ENCODE measurements at regions not wholly inside any gene's neighbourhood (a gene's known extent, or its start where the extent isn't known, plus 50 kb on each side); places are given as distances from the start of the nearest gene placed in this dataset.
"Not testable (repeated sequence)": the region's sequence is repeated elsewhere in the genome, so short reads cannot be mapped to it uniquely, and the experiment has no call there.

- DNase-seq: peak; percentile 15
Measured at GRCh38 chr4:43089730-43090129, 197.2 kb downstream of the GRXCR1 start.

DNA sequence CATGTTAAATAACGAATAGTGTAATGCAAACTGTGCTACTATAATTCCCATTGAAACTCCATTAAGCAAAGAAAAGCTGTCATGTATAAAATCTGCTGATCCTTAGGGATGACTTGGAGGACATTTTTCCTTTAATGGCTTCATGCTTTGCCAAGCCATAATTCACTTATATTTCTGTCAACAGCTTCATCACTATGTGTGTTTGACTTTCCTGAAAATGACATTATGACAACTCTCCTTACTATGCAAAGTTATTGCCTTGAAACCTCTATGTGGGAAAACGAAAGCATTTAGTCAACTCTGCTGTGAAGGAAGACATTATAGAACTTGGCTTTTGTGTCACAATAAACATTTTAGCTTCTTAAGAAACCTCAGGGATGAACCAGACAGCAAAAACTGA, 210.5 kb downstream of the GRXCR1 start:
- no peak for DNase-seq

DNA sequence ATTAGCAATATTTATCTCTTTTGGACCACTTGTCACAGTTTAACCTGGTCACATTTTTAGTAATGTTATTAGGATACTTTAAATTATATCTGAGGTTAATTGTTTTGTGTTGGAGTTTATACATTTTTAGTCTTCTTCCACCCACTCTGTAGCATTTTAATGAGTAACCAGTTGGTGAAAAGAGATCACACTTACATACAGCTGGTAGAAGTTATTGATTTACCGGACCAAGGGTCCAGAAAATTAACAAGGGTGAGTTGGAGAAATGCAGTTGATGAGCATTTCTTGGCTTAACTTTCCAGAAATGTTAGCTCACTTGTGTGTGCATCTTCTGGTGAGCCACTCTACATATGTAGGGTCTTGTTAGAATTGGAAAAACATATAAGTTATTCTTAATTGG, 219.6 kb downstream of the GRXCR1 start:
- DNase-seq: no peak

GRCh38 chr4:43113196-43113595, 220.7 kb downstream of the GRXCR1 start:
- DNase-seq: no peak

- DNase-seq: no peak
Measured at GRCh38 chr4:43126595-43126994, 234.1 kb downstream of the GRXCR1 start.

- DNase-seq: no peak
Measured at GRCh38 chr4:43130228-43131021, 237.9 kb downstream of the GRXCR1 start.

- peak; percentile 72 for DNase-seq
Measured at GRCh38 chr4:43132010-43132582, 239.6 kb downstream of the GRXCR1 start.

DNA sequence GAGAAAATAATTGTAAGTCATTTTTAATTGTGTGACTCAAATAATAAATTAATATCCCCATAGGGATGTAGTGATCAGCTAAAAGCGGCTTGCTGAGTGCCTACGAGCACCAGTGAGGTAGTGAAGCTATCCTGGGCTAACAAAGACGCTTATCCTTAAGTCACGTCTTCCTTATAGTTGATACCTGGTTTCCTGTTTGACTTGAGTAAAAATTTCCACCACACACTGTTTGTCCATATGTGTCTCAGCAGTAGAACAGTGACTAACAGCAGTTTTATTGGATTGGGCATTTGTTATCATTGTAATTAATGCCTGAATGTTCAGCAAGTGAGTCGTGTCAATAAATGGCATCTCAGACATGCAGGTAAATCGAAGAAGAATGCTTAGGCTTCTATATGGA, 241.1 kb downstream of the GRXCR1 start:
- no peak for DNase-seq

DNA sequence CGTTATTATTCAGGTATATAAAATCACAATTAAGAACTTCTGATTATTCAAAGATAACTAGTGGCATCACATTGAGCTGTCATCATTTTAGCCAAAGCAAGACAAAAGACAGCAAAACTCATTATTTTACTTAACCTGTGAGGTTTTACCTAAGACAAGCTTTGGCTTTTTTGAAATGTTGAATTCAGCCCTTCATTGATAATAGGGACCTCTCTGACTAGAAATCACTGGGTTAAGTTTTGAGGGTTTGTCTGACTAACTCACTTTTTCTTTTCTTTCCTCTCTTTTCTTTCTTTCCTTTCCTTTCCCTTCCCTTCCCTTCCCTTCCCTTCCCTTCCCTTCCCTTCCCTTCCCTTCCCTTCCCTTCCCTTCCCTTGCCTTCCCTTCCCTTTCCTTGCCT, 244.2 kb downstream of the GRXCR1 start:
- no peak for DNase-seq

GRCh38 chr4:43146198-43146597, 253.7 kb downstream of the GRXCR1 start:
- DNase-seq: no peak

- DNase-seq: no peak
Measured at GRCh38 chr4:43148481-43148880, 256.0 kb downstream of the GRXCR1 start.

DNA sequence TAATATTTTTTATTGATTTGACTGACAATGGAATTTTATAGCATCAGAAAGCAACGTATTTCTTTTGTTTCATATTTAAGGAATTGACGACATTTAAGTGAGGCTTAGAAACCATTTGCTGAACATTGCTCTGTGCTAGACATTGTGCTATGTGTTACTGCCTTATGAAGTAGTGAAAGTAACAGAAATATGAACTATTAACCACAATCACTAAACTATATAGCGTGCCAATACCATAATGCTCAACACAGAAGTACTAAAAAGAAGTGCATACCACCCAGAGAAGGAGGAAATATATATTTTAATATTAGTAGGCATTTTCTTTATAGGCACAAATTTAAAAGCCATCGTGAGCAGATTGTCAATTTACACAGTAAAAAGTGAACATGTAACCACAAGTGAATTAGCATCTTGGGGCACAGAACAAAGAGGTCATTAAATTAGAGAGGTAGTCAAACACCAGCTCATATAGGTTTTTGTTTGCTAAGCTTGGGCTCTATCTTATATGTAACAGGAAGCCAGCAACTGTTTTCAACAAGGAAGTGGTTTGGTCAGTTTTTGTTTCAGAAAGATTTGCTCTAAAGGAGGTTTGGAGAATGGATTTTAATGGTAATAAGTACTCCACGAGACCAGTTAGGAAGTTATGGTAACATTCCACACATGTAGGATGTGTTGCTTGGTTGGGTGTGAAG, 270.7 kb downstream of the GRXCR1 start:
- no peak for DNase-seq

GRCh38 chr4:43189741-43190140, 297.2 kb downstream of the GRXCR1 start:
- no peak for DNase-seq

GRCh38 chr4:43212576-43212975, 320.1 kb downstream of the GRXCR1 start:
- not testable (repeated sequence) for DNase-seq

DNA sequence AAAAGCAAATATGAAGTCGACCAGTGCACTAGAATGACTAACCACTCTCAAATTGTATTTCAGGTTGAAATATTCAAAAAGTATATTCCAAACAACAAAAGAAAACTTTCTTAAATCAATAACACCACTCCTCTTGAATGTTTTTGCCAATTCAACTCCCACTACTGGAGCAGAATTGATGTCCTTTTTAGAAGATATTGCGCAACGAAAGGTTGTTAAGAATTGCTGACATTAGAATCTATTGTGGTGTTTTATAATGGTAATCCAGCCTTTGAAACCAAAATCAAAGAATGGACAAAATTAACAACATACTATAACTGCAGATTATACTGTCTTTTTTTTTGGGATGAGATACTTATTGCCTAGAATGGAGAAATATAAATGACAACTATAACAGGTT, 331.3 kb downstream of the GRXCR1 start:
- DNase-seq: no peak

DNA sequence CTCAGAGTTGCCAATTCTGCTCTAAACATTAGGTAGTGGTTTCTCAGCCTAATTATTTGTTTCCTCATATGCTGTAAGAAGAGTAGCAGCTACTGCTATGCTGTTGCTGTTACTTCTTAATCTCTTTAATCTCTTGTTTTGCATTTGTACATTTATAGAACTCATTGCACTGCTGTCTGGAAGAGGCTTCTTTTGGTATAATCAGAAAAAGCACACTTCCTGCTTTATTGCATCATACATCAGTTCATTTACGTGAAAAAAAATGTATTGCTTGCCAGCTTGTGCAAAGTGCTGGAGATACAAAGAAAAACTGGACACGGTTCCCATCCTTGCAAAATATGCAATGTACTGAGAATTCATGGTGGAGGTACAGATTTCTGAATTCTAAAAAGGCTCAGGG, 332.0 kb downstream of the GRXCR1 start:
- no peak for DNase-seq

GRCh38 chr4:43233321-43233720, 340.8 kb downstream of the GRXCR1 start:
- DNase-seq: no peak

DNA sequence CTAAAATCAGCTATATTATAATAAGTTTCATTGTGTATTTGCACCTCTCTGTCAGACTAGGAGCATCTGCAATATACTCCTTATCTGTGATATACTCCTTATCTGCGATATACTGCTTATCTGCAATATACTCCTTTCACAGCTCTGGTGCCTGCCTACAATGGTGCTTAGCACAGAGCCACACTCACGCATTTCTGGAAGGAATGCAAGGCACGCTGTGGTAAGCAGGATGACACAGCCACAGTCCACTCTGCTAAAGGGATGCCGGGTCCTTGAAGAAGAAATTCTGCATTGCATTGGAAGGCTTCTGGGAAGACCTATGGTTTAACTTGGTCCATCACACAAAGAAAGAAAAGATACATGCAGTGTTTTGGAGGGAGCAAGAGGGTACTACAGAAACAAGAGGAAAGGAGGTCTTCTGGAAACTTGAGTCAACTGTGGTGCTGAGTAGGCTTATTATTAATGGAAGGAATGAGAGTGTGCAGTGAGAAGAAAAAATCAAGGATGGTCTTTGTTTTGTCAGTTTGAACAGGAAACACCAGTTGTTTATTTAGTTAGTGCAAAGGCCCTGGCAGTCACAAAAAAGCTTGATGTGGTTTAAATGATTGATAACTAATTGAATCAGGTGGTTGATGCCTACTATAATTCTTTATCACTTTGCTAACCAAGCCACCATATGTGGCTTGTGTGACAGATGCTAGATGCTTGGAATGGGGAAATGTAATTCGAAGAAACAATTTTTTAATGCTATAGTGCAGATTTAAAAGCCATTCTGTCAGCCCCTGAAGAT, 342.3 kb downstream of the GRXCR1 start:
- peak; percentile 7 for DNase-seq

DNA sequence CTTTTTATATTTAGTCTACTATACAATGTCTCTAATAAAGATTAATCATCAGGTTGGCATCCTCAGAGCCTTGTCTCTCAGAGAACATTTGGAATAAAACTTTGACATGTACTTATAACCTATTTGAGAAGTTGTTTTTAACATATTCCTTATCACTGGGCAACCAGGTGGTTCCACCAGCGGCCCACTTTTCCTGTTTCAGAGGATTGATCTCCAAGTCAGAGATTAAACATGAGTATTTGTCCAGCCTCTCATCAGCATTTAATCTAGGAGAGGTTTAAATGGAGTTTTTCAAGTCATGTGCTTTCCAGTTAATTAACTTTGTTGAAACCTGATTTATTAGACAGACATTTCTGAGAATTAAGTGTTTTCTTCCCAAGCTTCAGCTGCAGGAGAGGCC, 345.5 kb downstream of the GRXCR1 start:
- DNase-seq: no peak

GRCh38 chr4:43238585-43238984, 346.1 kb downstream of the GRXCR1 start:
- no peak for DNase-seq

- DNase-seq: no peak
Measured at GRCh38 chr4:43241104-43241503, 348.6 kb downstream of the GRXCR1 start.

DNA sequence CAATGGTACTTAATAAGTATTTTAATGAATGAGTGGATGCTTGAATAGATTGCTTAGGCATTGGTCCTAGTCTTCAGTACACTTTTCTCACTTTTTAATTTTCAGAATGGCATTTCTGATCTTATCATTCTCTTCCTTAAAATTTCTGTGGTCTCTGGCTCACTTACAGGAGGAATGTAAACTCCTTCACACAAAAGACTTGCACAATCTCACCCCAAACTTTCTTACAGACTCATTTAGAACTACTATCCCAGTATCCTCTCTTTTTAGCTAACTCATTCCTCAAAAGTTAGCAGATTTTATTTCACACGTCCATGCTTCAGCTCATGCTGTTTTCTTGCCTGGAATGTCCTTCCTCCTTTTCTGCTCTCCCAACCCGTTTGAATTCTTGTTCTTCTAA, 350.1 kb downstream of the GRXCR1 start:
- peak; percentile 78 for DNase-seq

DNA sequence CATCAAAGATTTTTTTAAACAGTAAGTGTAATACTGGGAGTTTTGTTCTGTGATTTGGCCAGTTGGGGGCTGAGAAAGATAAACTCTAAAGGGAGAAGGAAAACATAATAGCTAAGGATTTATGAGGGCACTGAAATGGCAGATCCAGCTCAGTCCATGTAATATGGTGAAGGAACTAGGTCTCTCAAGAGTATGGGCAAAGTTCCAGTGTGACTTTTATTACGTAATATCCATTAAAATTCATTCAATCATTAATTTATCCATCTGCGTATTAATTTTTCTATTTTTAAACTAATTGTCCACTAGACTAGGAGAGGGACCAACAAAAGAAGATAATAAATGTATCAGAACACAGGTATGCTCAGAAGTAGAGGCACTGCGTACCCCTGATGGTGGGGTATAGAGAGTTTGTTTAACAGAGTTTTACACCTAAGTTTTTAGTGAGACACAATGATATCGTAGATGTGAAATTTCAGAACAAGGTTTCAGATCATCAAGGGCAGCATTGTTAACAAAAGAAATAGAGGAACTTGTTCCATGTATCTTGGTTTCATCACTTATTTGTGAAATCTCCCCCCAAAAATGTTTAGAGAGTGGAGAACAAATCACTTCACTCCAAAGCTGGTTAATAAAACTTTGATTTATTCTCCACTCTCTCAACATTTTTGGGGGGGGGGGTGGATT, 351.1 kb downstream of the GRXCR1 start:
- no peak for DNase-seq

All from fibroblast of upper back skin (primary cell).